HG02840 (cell line): ENCODE measurements at regions not wholly inside any gene's neighbourhood (a gene's known extent, or its start where the extent isn't known, plus 50 kb on each side); places are given as distances from the start of the nearest gene placed in this dataset.
A peak's percentile ranks its signal among the peaks of the same experiment; 100 is the strongest.

ENCODE experiments used
- ATAC-seq: cut with Tn5 transposase; IDR thresholded peaks from one replicate; pipeline ENCODE4 v1.9.1; 2021; ENCODE audit warnings: mild to moderate bottlenecking, moderate library complexity, moderate number of reproducible peaks; ENCODE audit not compliant: unreplicated experiment, low FRiP score

- no peak for ATAC-seq
Observed at GRCh38 chr1:190540366-190540765, 62.7 kb upstream of the BRINP3 start.

- no peak for ATAC-seq
Observed at GRCh38 chr1:190551638-190552037, 74.0 kb upstream of the BRINP3 start.

- no peak for ATAC-seq
Observed at GRCh38 chr1:190560161-190560681, 82.6 kb upstream of the BRINP3 start.

- ATAC-seq, result no peak
Observed at GRCh38 chr1:190563230-190563629, 85.6 kb upstream of the BRINP3 start.

GRCh38 chr1:190564117-190564516, 86.5 kb upstream of the BRINP3 start:
- ATAC-seq, result no peak

- ATAC-seq, result no peak
Observed at GRCh38 chr1:190578017-190578416, 100.4 kb upstream of the BRINP3 start.

GRCh38 chr1:190578526-190578925, 100.9 kb upstream of the BRINP3 start:
- no peak for ATAC-seq

GRCh38 chr1:190579552-190580193, 102.0 kb upstream of the BRINP3 start:
- ATAC-seq, result no peak

- ATAC-seq, result no peak
Observed at GRCh38 chr1:190583862-190584261, 106.2 kb upstream of the BRINP3 start.

GRCh38 chr1:190588424-190588823, 110.8 kb upstream of the BRINP3 start:
- no peak for ATAC-seq

GRCh38 chr1:190595438-190595837, 117.8 kb upstream of the BRINP3 start:
- no peak for ATAC-seq

GRCh38 chr1:190597294-190597693, 119.6 kb upstream of the BRINP3 start:
- ATAC-seq, result no peak

GRCh38 chr1:190599670-190600069, 122.0 kb upstream of the BRINP3 start:
- no peak for ATAC-seq

- ATAC-seq, result no peak
Observed at GRCh38 chr1:190602325-190602724, 124.7 kb upstream of the BRINP3 start.

- no peak for ATAC-seq
Observed at GRCh38 chr1:190608282-190608681, 130.6 kb upstream of the BRINP3 start.

GRCh38 chr1:190615818-190616217, 138.2 kb upstream of the BRINP3 start:
- ATAC-seq, result no peak

GRCh38 chr1:190616235-190616634, 138.6 kb upstream of the BRINP3 start:
- ATAC-seq, result no peak

GRCh38 chr1:190619724-190620123, 142.1 kb upstream of the BRINP3 start:
- ATAC-seq, result no peak

GRCh38 chr1:190633488-190633887, 155.8 kb upstream of the BRINP3 start:
- no peak for ATAC-seq

- ATAC-seq, result no peak
Observed at GRCh38 chr1:190634134-190634533, 156.5 kb upstream of the BRINP3 start.

GRCh38 chr1:190649553-190649952, 171.9 kb upstream of the BRINP3 start:
- ATAC-seq, result no peak

GRCh38 chr1:190658907-190659306, 181.2 kb upstream of the BRINP3 start:
- ATAC-seq, result no peak

GRCh38 chr1:190663962-190664361, 186.3 kb upstream of the BRINP3 start:
- ATAC-seq, result peak; percentile 57
